IMR-90 (cell line): ENCODE measurements at regions not wholly inside any gene's neighbourhood (a gene's known extent, or its start where the extent isn't known, plus 50 kb on each side); places are given as distances from the start of the nearest gene placed in this dataset.

Experiments
- ATAC-seq: fragments of 200-7000 bp; cut with Tn5 transposase; 2 replicates; pipeline ENCODE4 v1.9.1; 2020; ENCODE audit warnings: low read depth, mild to moderate bottlenecking, moderate library complexity
- BruUV-seq: library from RNA; stranded (reverse); fragments of 400-500 nt; replicated peaks from 2 replicates; lab custom pipeline; 2021; lab: Mats Ljungman, UMichigan
- CTCF ChIA-PET: fragments of 300-600 bp; formaldehyde crosslinking; extraction: SDS; loops from one replicate; lab custom pipeline; 2021; ENCODE audit warnings: antibody characterized with exemption; lab: Yijun Ruan, JAX
- POLR2A ChIA-PET: fragments of 300-600 bp; sonication (Branson Sonifier 250); formaldehyde crosslinking; loops from one replicate; lab custom pipeline; 2022; ENCODE audit warnings: antibody characterized with exemption; ENCODE audit not compliant: unreplicated experiment; lab: Charles Lee
- DNase-seq: peaks from one replicate; pipeline ENCODE4 v3.0.0; 2013
- H2AFZ ChIP-seq: replicated peaks from 2 replicates; pipeline ENCODE3; 2013; ENCODE audit warnings: low read length, mild to moderate bottlenecking; ENCODE audit not compliant: poor library complexity
- H2AK5ac ChIP-seq: 2 replicates; pipeline ENCODE4 v1.6.1; 2013; ENCODE audit warnings: low read depth, low read length, inconsistent platforms
- H2AK9ac ChIP-seq: replicated peaks from 2 replicates; pipeline ENCODE3; 2013; ENCODE audit warnings: mild to moderate bottlenecking, low read depth, low read length, moderate library complexity; ENCODE audit not compliant: poor library complexity
- H2BK120ac ChIP-seq: 2 replicates; pipeline ENCODE4 v1.6.1; 2013; ENCODE audit warnings: low read depth, low read length, inconsistent platforms
- H2BK15ac ChIP-seq: 3 replicates; pipeline ENCODE4 v1.6.1; 2013; ENCODE audit warnings: low read depth, low read length, inconsistent platforms
- H2BK20ac ChIP-seq: 2 replicates; pipeline ENCODE4 v1.6.1; 2013; ENCODE audit warnings: low read depth, mild to moderate bottlenecking, inconsistent platforms, low read length, moderate library complexity
- H2BK5ac ChIP-seq: 2 replicates; pipeline ENCODE4 v1.6.1; 2013; ENCODE audit warnings: mild to moderate bottlenecking, low read depth, low read length, inconsistent platforms; ENCODE audit not compliant: poor library complexity, severe bottlenecking
- H3K14ac ChIP-seq: replicated peaks from 2 replicates; pipeline ENCODE4 v1.6.1; 2013; ENCODE audit warnings: low read depth, low read length, inconsistent platforms
- H3K18ac ChIP-seq: 2 replicates; pipeline ENCODE4 v1.6.1; 2013; ENCODE audit warnings: low read depth, low read length, control low read depth
- H3K23ac ChIP-seq: 2 replicates; pipeline ENCODE4 v1.6.1; 2013; ENCODE audit warnings: low read depth, low read length, inconsistent platforms
- H3K27ac ChIP-seq: 2 replicates; pipeline ENCODE4 v1.5.1; 2013; ENCODE audit warnings: mild to moderate bottlenecking, control low read depth, low read length; ENCODE audit not compliant: insufficient read depth
- H3K27me3 ChIP-seq: 2 replicates; pipeline ENCODE4 v1.6.1; 2013; ENCODE audit warnings: low read length; ENCODE audit not compliant: control insufficient read depth, insufficient read depth
- H3K36me3 ChIP-seq: 2 replicates; pipeline ENCODE4 v1.6.1; 2013; ENCODE audit warnings: low read length, mixed read lengths; ENCODE audit not compliant: control insufficient read depth, insufficient read depth
- H3K4ac ChIP-seq: 2 replicates; pipeline ENCODE4 v1.6.1; 2013; ENCODE audit warnings: low read depth, low read length, inconsistent platforms
- H3K4me1 ChIP-seq: 2 replicates; pipeline ENCODE4 v1.6.1; 2013; ENCODE audit warnings: low read length, mixed read lengths; ENCODE audit not compliant: control insufficient read depth, insufficient read depth
- H3K4me2 ChIP-seq: 2 replicates; pipeline ENCODE4 v1.6.1; 2013; ENCODE audit warnings: low read depth, mild to moderate bottlenecking, control low read depth, low read length, moderate library complexity
- H3K4me3 ChIP-seq: 2 replicates; pipeline ENCODE4 v1.5.1; 2013; ENCODE audit warnings: low read depth, mild to moderate bottlenecking, control low read depth, low read length, moderate library complexity; ENCODE audit not compliant: insufficient read depth
- H3K56ac ChIP-seq: 2 replicates; pipeline ENCODE4 v1.6.1; 2013; ENCODE audit warnings: low read length, inconsistent platforms; ENCODE audit not compliant: insufficient read depth; ENCODE audit errors: extremely low read depth
- H3K79me1 ChIP-seq, 2 experiments: 2 replicates each; pipeline ENCODE4 v1.6.1; 2013; ENCODE audit warnings: low read length in 2 of 2, inconsistent platforms in 1 of 2, low read depth in 1 of 2
- H3K9ac ChIP-seq: 2 replicates; pipeline ENCODE4 v1.6.1; 2013; ENCODE audit warnings: low read depth, low read length, control low read depth
- H3K9me1 ChIP-seq: 2 replicates; pipeline ENCODE4 v1.6.1; 2013; ENCODE audit warnings: low read length, inconsistent platforms; ENCODE audit not compliant: insufficient read depth
- H3K9me3 ChIP-seq: 2 replicates; pipeline ENCODE4 v1.6.1; 2013; ENCODE audit warnings: low read length; ENCODE audit not compliant: control insufficient read depth, insufficient read depth
- H4K20me1 ChIP-seq: 2 replicates; pipeline ENCODE4 v1.6.1; 2013; ENCODE audit warnings: low read length, inconsistent platforms; ENCODE audit not compliant: insufficient read depth
- H4K5ac ChIP-seq: 2 replicates; pipeline ENCODE4 v1.6.1; 2013; ENCODE audit warnings: mild to moderate bottlenecking, low read depth, low read length, control low read depth
- H4K8ac ChIP-seq, 2 experiments: 2 replicates each; pipeline ENCODE4 v1.6.1; 2013; ENCODE audit warnings: low read depth in 2 of 2, low read length in 2 of 2, control low read depth in 1 of 2, inconsistent platforms in 1 of 2
- H4K91ac ChIP-seq: 2 replicates; pipeline ENCODE4 v1.6.1; 2013; ENCODE audit warnings: low read depth, low read length, inconsistent platforms; ENCODE audit not compliant: insufficient read depth
- BHLHE40 ChIP-seq: fragments of 150-350 bp; IDR thresholded peaks from 2 replicates; pipeline ENCODE4 v1.6.1; 2016; ENCODE audit warnings: mild to moderate bottlenecking, low read depth, low read length
- CEBPB ChIP-seq: IDR thresholded peaks from 2 replicates; pipeline ENCODE4 v1.6.1; 2012; ENCODE audit warnings: low read depth, low read length, improper control_type of control experiment
- CHD1 ChIP-seq: IDR thresholded peaks from 2 replicates; pipeline ENCODE4 v1.6.1; 2012; ENCODE audit warnings: low read depth, low read length, improper control_type of control experiment
- FOS ChIP-seq: fragments of 150-350 bp; IDR thresholded peaks from 2 replicates; pipeline ENCODE4 v1.6.1; 2016; ENCODE audit warnings: low read depth, low read length
- MAFK ChIP-seq: IDR thresholded peaks from 2 replicates; pipeline ENCODE4 v1.6.1; 2012; ENCODE audit warnings: low read depth, low read length, improper control_type of control experiment
- MAZ ChIP-seq: IDR thresholded peaks from 2 replicates; pipeline ENCODE4 v1.6.1; 2012; ENCODE audit warnings: low read depth, mild to moderate bottlenecking, low read length, improper control_type of control experiment, moderate library complexity, borderline replicate concordance
- MXI1 ChIP-seq: IDR thresholded peaks from 2 replicates; pipeline ENCODE4 v1.6.1; 2012; ENCODE audit warnings: low read depth, mild to moderate bottlenecking, low read length, moderate library complexity, borderline replicate concordance
- NFE2L2 ChIP-seq: fragments of 150-350 bp; IDR thresholded peaks from 2 replicates; pipeline ENCODE4 v1.6.1; 2016; ENCODE audit warnings: low read depth, mild to moderate bottlenecking, low read length
- POLR2A ChIP-seq: IDR thresholded peaks from 2 replicates; pipeline ENCODE4 v1.6.1; 2012; ENCODE audit warnings: mild to moderate bottlenecking, low read depth, low read length
- RAD21 ChIP-seq: IDR thresholded peaks from 2 replicates; pipeline ENCODE4 v1.6.1; 2012; ENCODE audit warnings: low read length, improper control_type of control experiment
- RCOR1 ChIP-seq: IDR thresholded peaks from 2 replicates; pipeline ENCODE4 v1.6.1; 2012; ENCODE audit warnings: mild to moderate bottlenecking, low read length, improper control_type of control experiment; ENCODE audit not compliant: insufficient replicate concordance
- RFX5 ChIP-seq: IDR thresholded peaks from 2 replicates; pipeline ENCODE4 v1.8.0; 2012; ENCODE audit warnings: low read depth, mild to moderate bottlenecking, low read length, moderate library complexity
- SMC3 ChIP-seq: fragments of 150-350 bp; IDR thresholded peaks from 2 replicates; pipeline ENCODE4 v1.6.1; 2016; ENCODE audit warnings: low read depth, mild to moderate bottlenecking, antibody characterized with exemption, low read length, moderate library complexity
- WGBS, 2 experiments: methylation state at CpG; one replicate each; pipeline versions ENCODE4 v1.1.5 to v1.1.7; 2013; ENCODE audit warnings: missing lambda C conversion rate in 2 of 2; ENCODE audit not compliant: insufficient read length in 1 of 2; ENCODE audit errors: extremely low coverage in 2 of 2; 5-methylcytosine and 5-hydroxymethylcytosine counted together
- dilution Hi-C: fragments of 300-500 bp; cut with HindIII; formaldehyde crosslinking; loops from one replicate; pipeline ENCODE4 v1.14.3; 2018; ENCODE audit warnings: low sequenced_read_pairs; ENCODE audit not compliant: unreplicated experiment
- in situ Hi-C: fragments of 300-500 bp; cut with MboI; formaldehyde crosslinking; loops from 3 replicates; pipeline ENCODE4 v1.14.3; 2019; ENCODE audit warnings: low sequenced_read_pairs, inconsistent platforms, mixed read lengths
- intact Hi-C: fragments of 100-400 bp; cut with micrococcal nuclease; formaldehyde crosslinking; loops from 2 replicates; pipeline ENCODE4 v1.10.0; 2022
- TF ChIP-seq, protein P1 (sequence below): conservative IDR thresholded peaks from 2 replicates; pipeline ENCODE4 v1.5.1; 2012; ENCODE audit warnings: mild to moderate bottlenecking, low read depth, low read length, improper control_type of control experiment
- TF ChIP-seq, protein P2 (sequence below): fragments of 150-350 bp; IDR thresholded peaks from 2 replicates; pipeline ENCODE4 v1.6.1; 2017; ENCODE audit warnings: mild to moderate bottlenecking, antibody characterized with exemption, low read length, low read depth
- TF ChIP-seq, protein P3 (sequence below): fragments of 150-350 bp; IDR thresholded peaks from 2 replicates; pipeline ENCODE4 v1.6.1; 2016; ENCODE audit warnings: low read depth, mild to moderate bottlenecking, low read length, moderate library complexity, borderline replicate concordance

DNA sequence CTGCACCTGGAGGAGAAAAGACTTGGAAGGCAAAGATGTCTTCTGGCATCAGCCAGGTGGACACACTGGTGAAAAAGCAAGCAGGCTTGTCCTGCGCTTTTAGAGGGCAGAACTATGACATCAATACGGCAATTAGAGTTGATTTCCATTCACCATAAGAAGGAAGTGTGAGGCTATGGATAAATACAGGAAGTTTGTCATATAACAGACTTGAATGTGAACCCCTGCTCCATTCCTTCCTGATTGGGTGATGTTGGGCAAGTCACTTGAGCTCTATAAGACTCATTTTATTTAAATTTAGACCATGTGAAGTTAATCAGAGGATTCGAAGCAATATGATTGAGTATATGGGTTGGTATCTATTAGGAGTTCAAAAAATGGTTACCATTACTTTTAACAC is 137.8 kb downstream of the PLPP3 start:
- Histone ChIP-seq H3K4me1 (peaks cover 3% of the 10 kb centered on the region; the same call in 1 of the 2 replicates), H3K27me3 (no peaks in the 10 kb centered on the region; the same call in 1 of the 2 replicates), H4K8ac (no peak overlapping the region), H3K18ac (no peak overlapping the region), H2AK9ac (no peak overlapping the region), H3K79me1 (no peaks in the 10 kb centered on the region), H3K9ac (no peak overlapping the region), H4K5ac (no peak overlapping the region), H4K20me1 (no peaks in the 10 kb centered on the region), H2BK20ac (no peak overlapping the region), H3K4me3 (no peak overlapping the region), H3K4ac (no peak overlapping the region), H3K9me3 (no peaks in the 10 kb centered on the region), H2BK5ac (no peak overlapping the region), H3K27ac (no peak overlapping the region), H3K23ac (no peak overlapping the region), H2AK5ac (no peak overlapping the region), H3K4me2 (no peak overlapping the region), H3K36me3 (no peaks in the 10 kb centered on the region), H2BK15ac (no peak overlapping the region), H3K9me1 (peaks cover 3% of the 10 kb centered on the region; the same call in 1 of the 2 replicates), H3K56ac (no peak overlapping the region), H2BK120ac (no peak overlapping the region), H3K14ac (no peak overlapping the region), H4K91ac (no peak overlapping the region), H2AFZ (no peak overlapping the region)
- ATAC-seq, result no peak
- WGBS, 2 experiments, result no CpG with 5 or more reads among the region's 3 CpGs
- BruUV-seq, result no TSS peak
- no peak for DNase-seq
- CTCF ChIA-PET, result no interaction called here
- TF ChIP-seq RFX5, result no peak
- TF ChIP-seq MAZ, result no peak
- no peak for TF ChIP-seq CHD1
- TF ChIP-seq FOS, result no peak
- TF ChIP-seq POLR2A, result no peak
- TF ChIP-seq, protein P1, sequence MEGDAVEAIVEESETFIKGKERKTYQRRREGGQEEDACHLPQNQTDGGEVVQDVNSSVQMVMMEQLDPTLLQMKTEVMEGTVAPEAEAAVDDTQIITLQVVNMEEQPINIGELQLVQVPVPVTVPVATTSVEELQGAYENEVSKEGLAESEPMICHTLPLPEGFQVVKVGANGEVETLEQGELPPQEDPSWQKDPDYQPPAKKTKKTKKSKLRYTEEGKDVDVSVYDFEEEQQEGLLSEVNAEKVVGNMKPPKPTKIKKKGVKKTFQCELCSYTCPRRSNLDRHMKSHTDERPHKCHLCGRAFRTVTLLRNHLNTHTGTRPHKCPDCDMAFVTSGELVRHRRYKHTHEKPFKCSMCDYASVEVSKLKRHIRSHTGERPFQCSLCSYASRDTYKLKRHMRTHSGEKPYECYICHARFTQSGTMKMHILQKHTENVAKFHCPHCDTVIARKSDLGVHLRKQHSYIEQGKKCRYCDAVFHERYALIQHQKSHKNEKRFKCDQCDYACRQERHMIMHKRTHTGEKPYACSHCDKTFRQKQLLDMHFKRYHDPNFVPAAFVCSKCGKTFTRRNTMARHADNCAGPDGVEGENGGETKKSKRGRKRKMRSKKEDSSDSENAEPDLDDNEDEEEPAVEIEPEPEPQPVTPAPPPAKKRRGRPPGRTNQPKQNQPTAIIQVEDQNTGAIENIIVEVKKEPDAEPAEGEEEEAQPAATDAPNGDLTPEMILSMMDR, result no peak
- TF ChIP-seq MAFK, result no peak
- no peak for TF ChIP-seq RAD21
- TF ChIP-seq NFE2L2, result no peak
- TF ChIP-seq MXI1, result no peak
- TF ChIP-seq, protein P2, sequence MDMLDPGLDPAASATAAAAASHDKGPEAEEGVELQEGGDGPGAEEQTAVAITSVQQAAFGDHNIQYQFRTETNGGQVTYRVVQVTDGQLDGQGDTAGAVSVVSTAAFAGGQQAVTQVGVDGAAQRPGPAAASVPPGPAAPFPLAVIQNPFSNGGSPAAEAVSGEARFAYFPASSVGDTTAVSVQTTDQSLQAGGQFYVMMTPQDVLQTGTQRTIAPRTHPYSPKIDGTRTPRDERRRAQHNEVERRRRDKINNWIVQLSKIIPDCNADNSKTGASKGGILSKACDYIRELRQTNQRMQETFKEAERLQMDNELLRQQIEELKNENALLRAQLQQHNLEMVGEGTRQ, result no peak
- TF ChIP-seq CEBPB, result no peak
- TF ChIP-seq, protein P3, sequence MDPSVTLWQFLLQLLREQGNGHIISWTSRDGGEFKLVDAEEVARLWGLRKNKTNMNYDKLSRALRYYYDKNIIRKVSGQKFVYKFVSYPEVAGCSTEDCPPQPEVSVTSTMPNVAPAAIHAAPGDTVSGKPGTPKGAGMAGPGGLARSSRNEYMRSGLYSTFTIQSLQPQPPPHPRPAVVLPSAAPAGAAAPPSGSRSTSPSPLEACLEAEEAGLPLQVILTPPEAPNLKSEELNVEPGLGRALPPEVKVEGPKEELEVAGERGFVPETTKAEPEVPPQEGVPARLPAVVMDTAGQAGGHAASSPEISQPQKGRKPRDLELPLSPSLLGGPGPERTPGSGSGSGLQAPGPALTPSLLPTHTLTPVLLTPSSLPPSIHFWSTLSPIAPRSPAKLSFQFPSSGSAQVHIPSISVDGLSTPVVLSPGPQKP, result no peak
- TF ChIP-seq RCOR1, result no peak
- no peak for TF ChIP-seq SMC3
- TF ChIP-seq BHLHE40, result no peak
- POLR2A ChIA-PET, result no interaction called here
- intact Hi-C loops, result no loop called here
- dilution Hi-C loops, result no loop called here
- in situ Hi-C loops, result no loop called here
